ENCODE measurements at regions not wholly inside any gene's neighbourhood (a gene's known extent, or its start where the extent isn't known, plus 50 kb on each side); places are given as distances from the start of the nearest gene placed in this dataset.

- TF ChIP-seq CTCF (IDR thresholded peaks at IDR 0.05; ENCODE audit: borderline replicate concordance, extremely low read depth, insufficient read depth), result no peak
- FAIRE-seq (no peak), DNase-seq (no peak)
- Histone ChIP-seq H3K27me3 (ENCODE audit: control insufficient read depth, insufficient read depth, low read length) (no peaks in the 10 kb centered on the region), H3K9me3 (ENCODE audit: control insufficient read depth in 2 of 3, insufficient read depth in 1 of 3, low read length in 3 of 3) (no peaks in the 10 kb centered on the region), H3K4me1 (ENCODE audit: control insufficient read depth in 2 of 3, insufficient read depth in 2 of 3, low read depth in 1 of 3, low read length in 3 of 3) (no peaks in the 10 kb centered on the region), H3K9ac (ENCODE audit: low read length in 3 of 3) (no peak overlapping the region), H3K4me3 (ENCODE audit: low read length in 3 of 3) (no peak overlapping the region), H3K36me3 (ENCODE audit: control insufficient read depth in 2 of 3, insufficient read depth in 3 of 3, low read length in 3 of 3) (no peaks in the 10 kb centered on the region), H3K27ac (ENCODE audit: low read depth in 2 of 2, low read length in 2 of 2) (no peak overlapping the region)
- intact Hi-C loops (cut with DNase I), result no loop called here
Measured at GRCh38 chr4:126306152-126306869, 991.6 kb downstream of the FAT4 start.

- H3K9ac ChIP-seq (ENCODE audit: low read length in 3 of 3), result no peak overlapping the region
- no peaks in the 10 kb centered on the region for H3K4me1 ChIP-seq (ENCODE audit: control insufficient read depth in 2 of 3, insufficient read depth in 2 of 3, low read depth in 1 of 3, low read length in 3 of 3)
- H3K27me3 ChIP-seq (ENCODE audit: control insufficient read depth, insufficient read depth, low read length), result no peaks in the 10 kb centered on the region
- FAIRE-seq (no peak), DNase-seq (no peak)
- no peak overlapping the region for H3K4me3 ChIP-seq (ENCODE audit: low read length in 3 of 3)
- H3K9me3 ChIP-seq (ENCODE audit: control insufficient read depth in 2 of 3, insufficient read depth in 1 of 3, low read length in 3 of 3), result no peaks in the 10 kb centered on the region
- TF ChIP-seq CTCF (IDR thresholded peaks at IDR 0.05; ENCODE audit: borderline replicate concordance, extremely low read depth, insufficient read depth), result no peak
- intact Hi-C loops (cut with DNase I), result no loop called here
- no peaks in the 10 kb centered on the region for H3K36me3 ChIP-seq (ENCODE audit: control insufficient read depth in 2 of 3, insufficient read depth in 3 of 3, low read length in 3 of 3)
- no peak overlapping the region for H3K27ac ChIP-seq (ENCODE audit: low read depth in 2 of 2, low read length in 2 of 2)
Measured at GRCh38 chr4:126318376-126318775, 1003.6 kb downstream of the FAT4 start.

GRCh38 chr4:126328914-126329313 is 1014.2 kb downstream of the FAT4 start:
- Histone ChIP-seq H3K27ac (ENCODE audit: low read depth in 2 of 2, low read length in 2 of 2) (no peak overlapping the region), H3K27me3 (ENCODE audit: control insufficient read depth, insufficient read depth, low read length) (no peaks in the 10 kb centered on the region), H3K9me3 (ENCODE audit: control insufficient read depth in 2 of 3, insufficient read depth in 1 of 3, low read length in 3 of 3) (no peaks in the 10 kb centered on the region), H3K9ac (ENCODE audit: low read length in 3 of 3) (no peak overlapping the region), H3K4me1 (ENCODE audit: control insufficient read depth in 2 of 3, insufficient read depth in 2 of 3, low read depth in 1 of 3, low read length in 3 of 3) (no peaks in the 10 kb centered on the region), H3K36me3 (ENCODE audit: control insufficient read depth in 2 of 3, insufficient read depth in 3 of 3, low read length in 3 of 3) (no peaks in the 10 kb centered on the region), H3K4me3 (ENCODE audit: low read length in 3 of 3) (no peak overlapping the region)
- DNase-seq (no peak), FAIRE-seq (no peak)
- TF ChIP-seq CTCF (IDR thresholded peaks at IDR 0.05; ENCODE audit: borderline replicate concordance, extremely low read depth, insufficient read depth), result no peak
- intact Hi-C loops (cut with DNase I), result no loop called here

GRCh38 chr4:126338548-126338947 is 1023.8 kb downstream of the FAT4 start:
- Histone ChIP-seq H3K27ac (ENCODE audit: low read depth in 2 of 2, low read length in 2 of 2) (no peak overlapping the region), H3K4me3 (ENCODE audit: low read length in 3 of 3) (no peak overlapping the region), H3K36me3 (ENCODE audit: control insufficient read depth in 2 of 3, insufficient read depth in 3 of 3, low read length in 3 of 3) (no peaks in the 10 kb centered on the region), H3K4me1 (ENCODE audit: control insufficient read depth in 2 of 3, insufficient read depth in 2 of 3, low read depth in 1 of 3, low read length in 3 of 3) (no peaks in the 10 kb centered on the region), H3K9me3 (ENCODE audit: control insufficient read depth in 2 of 3, insufficient read depth in 1 of 3, low read length in 3 of 3) (no peaks in the 10 kb centered on the region), H3K9ac (ENCODE audit: low read length in 3 of 3) (no peak overlapping the region), H3K27me3 (ENCODE audit: control insufficient read depth, insufficient read depth, low read length) (no peaks in the 10 kb centered on the region)
- no peak for FAIRE-seq
- intact Hi-C loops (cut with DNase I), result no loop called here
- no peak for TF ChIP-seq CTCF (IDR thresholded peaks at IDR 0.05; ENCODE audit: borderline replicate concordance, extremely low read depth, insufficient read depth)
- no peak for DNase-seq

All from kidney (tissue), 13 donors.